CD4-positive, alpha-beta T cell (primary cell): ENCODE measurements at regions not wholly inside any gene's neighbourhood (a gene's known extent, or its start where the extent isn't known, plus 50 kb on each side); places are given as distances from the start of the nearest gene placed in this dataset.

Experiments
- ATAC-seq: fragments of 200-7000 bp; cut with Tn5 transposase; one replicate; pipeline ENCODE4 v1.10.0; 2022; ENCODE audit warnings: mild to moderate bottlenecking; ENCODE audit not compliant: poor library complexity
- CTCF ChIA-PET: fragments of 350-600 bp; sonication (Branson Sonifier 250); formaldehyde crosslinking; loops from one replicate; lab custom pipeline; 2021; ENCODE audit warnings: antibody characterized with exemption, inconsistent platforms; lab: Charles Lee
- POLR2A ChIA-PET: fragments of 350-600 bp; sonication (Branson Sonifier 250); formaldehyde crosslinking; loops from one replicate; lab custom pipeline; 2021; ENCODE audit warnings: antibody characterized with exemption, inconsistent platforms; lab: Charles Lee
- DNase-seq, 14 experiments: peaks; one replicate each; pipeline ENCODE4 v3.0.0-alpha.2; 2013 to 2020; ENCODE audit warnings: mixed read lengths in 2 of 14
- H3K27ac ChIP-seq, 2 donors: one replicate each; pipeline versions ENCODE4 v1.5.1 to v1.7.0; 2013; ENCODE audit warnings: low read length in 2 of 2, low read depth in 1 of 2, mild to moderate bottlenecking in 1 of 2
- H3K27me3 ChIP-seq, 2 experiments: 1 replicate in 1 of 2; 2 replicates in 1 of 2; pipeline versions ENCODE4 v1.6.1 to v1.7.0; 2013; ENCODE audit warnings: low read length in 2 of 2, control low read depth in 1 of 2, mild to moderate bottlenecking in 1 of 2, moderate library complexity in 1 of 2; ENCODE audit not compliant: insufficient read depth in 2 of 2, control insufficient read depth in 1 of 2
- H3K36me3 ChIP-seq: one replicate; pipeline ENCODE4 v1.6.1; 2013; ENCODE audit warnings: low read length, control low read depth; ENCODE audit not compliant: insufficient read depth
- H3K4me1 ChIP-seq: one replicate; pipeline ENCODE4 v1.6.1; 2013; ENCODE audit warnings: low read length, control low read depth; ENCODE audit not compliant: insufficient read depth
- H3K4me3 ChIP-seq: one replicate; pipeline ENCODE4 v1.5.1; 2013; ENCODE audit warnings: mild to moderate bottlenecking, low read length, moderate library complexity
- H3K9me3 ChIP-seq, 2 experiments: 1 replicate in 1 of 2; 2 replicates in 1 of 2; pipeline versions ENCODE4 v1.6.1 to v1.7.0; 2013; ENCODE audit warnings: low read length in 2 of 2, mild to moderate bottlenecking in 2 of 2, control low read depth in 1 of 2, moderate library complexity in 1 of 2; ENCODE audit not compliant: control insufficient read depth in 1 of 2, insufficient read depth in 1 of 2
- H3K27ac Mint-ChIP-seq: one replicate; pipeline ENCODE4 v1.8.0; 2020; ENCODE audit warnings: mixed read lengths
- H3K27me3 Mint-ChIP-seq: one replicate; pipeline ENCODE4 v1.8.0; 2021; ENCODE audit warnings: mixed read lengths
- H3K36me3 Mint-ChIP-seq: one replicate; pipeline ENCODE4 v1.8.0; 2021; ENCODE audit warnings: low read depth, mixed read lengths
- H3K4me1 Mint-ChIP-seq: one replicate; pipeline ENCODE4 v1.8.0; 2021; ENCODE audit warnings: low read depth, mixed read lengths
- H3K4me3 Mint-ChIP-seq: one replicate; pipeline ENCODE4 v1.8.0; 2020; ENCODE audit warnings: mild to moderate bottlenecking, mixed read lengths
- H3K9me3 Mint-ChIP-seq: one replicate; pipeline ENCODE4 v1.8.0; 2020; ENCODE audit warnings: mixed read lengths
- CTCF ChIP-seq: fragments of 200-600 bp; IDR thresholded peaks from one replicate; pipeline ENCODE4 v1.8.0; 2022; ENCODE audit warnings: antibody characterized with exemption, mild to moderate bottlenecking
- intact Hi-C, 2 experiments: fragments of 100-400 bp; cut with DNase I in 1 of 2; cut with micrococcal nuclease in 1 of 2; formaldehyde crosslinking; loops; one replicate each; pipeline versions ENCODE4 v1.15.1 to v1.9.0; 2023 to 2025; cut with DNase I, micrococcal nuclease

GRCh38 chr2:48036312-48036711, 130.0 kb upstream of the FBXO11 start:
- ChIA-PET POLR2A (no interaction called here), CTCF (no interaction called here)
- H3K27ac Mint-ChIP-seq, result no peak overlapping the region
- H3K4me1 Mint-ChIP-seq, result no peaks in the 10 kb centered on the region
- H3K27me3 Mint-ChIP-seq, result peaks cover under 1% of the 10 kb centered on the region
- Histone ChIP-seq H3K27me3 (no peaks in the 10 kb centered on the region), H3K4me1 (no peaks in the 10 kb centered on the region), H3K9me3 (peaks cover 6 to 9% of the 10 kb centered on the region in 2 experiments), H3K36me3 (no peaks in the 10 kb centered on the region), H3K27ac (no peak overlapping the region), H3K4me3 (no peak overlapping the region)
- intact Hi-C loops, result no loop called here
- TF ChIP-seq CTCF, result no peak
- DNase-seq (no peak), ATAC-seq (no peak)
- no peak overlapping the region for H3K4me3 Mint-ChIP-seq
- peaks cover 2% of the 10 kb centered on the region for H3K9me3 Mint-ChIP-seq
- H3K36me3 Mint-ChIP-seq, result no peaks in the 10 kb centered on the region

DNA sequence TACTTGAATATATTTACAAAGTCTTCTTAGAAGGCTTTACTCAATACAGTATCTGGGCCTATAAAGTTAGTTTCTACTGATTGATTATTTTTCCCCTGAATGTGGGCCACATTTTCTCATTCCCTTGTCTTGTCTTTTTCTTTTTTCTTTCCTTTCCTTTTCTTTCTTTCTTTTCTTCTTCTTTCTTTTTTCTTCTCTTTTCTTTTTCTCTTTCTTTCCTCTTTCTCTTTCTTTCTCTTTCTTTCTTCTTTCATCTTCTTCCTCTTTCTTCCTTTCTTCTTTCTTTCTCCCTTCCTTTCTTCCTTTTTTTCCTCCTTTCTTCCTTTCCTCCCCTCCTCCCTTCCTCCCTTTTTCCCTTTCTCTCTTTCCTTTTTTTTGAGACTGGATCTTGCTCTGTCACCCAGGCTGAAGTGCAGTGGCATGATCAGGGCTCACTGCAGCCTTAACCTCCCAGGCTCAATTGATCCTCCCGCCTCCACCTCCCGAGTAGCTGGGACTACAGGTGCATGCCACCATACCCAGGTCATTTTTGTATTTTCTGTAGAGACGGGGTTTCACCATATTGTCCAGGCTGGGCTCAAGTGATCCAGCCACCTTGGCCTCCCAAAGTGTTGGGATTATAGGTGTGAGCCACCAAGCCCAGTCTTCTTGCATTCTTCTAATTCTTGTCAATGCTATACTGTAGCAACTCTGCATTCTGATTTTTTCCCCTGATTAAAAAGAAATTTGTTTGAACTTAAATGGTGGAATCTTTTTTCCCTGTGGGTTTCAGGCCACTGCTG, 133.1 kb upstream of the FBXO11 start:
- intact Hi-C loops, result no loop called here
- no peaks in the 10 kb centered on the region for H3K4me1 ChIP-seq
- ATAC-seq (no peak), DNase-seq (no peak)
- no peaks in the 10 kb centered on the region for H3K36me3 Mint-ChIP-seq
- H3K27ac ChIP-seq, result no peak overlapping the region
- no peak overlapping the region for H3K4me3 ChIP-seq
- ChIA-PET CTCF (no interaction called here), POLR2A (no interaction called here)
- H3K9me3 ChIP-seq, result peaks cover 6 to 11% of the 10 kb centered on the region in 2 experiments
- H3K36me3 ChIP-seq, result no peaks in the 10 kb centered on the region
- no peak for TF ChIP-seq CTCF
- H3K4me3 Mint-ChIP-seq, result no peak overlapping the region
- H3K27me3 ChIP-seq, result peaks cover 0 to 4% of the 10 kb centered on the region in 2 experiments
- H3K27me3 Mint-ChIP-seq, result peaks cover 21% of the 10 kb centered on the region
- H3K4me1 Mint-ChIP-seq, result no peaks in the 10 kb centered on the region
- H3K27ac Mint-ChIP-seq, result no peak overlapping the region
- peaks cover 2% of the 10 kb centered on the region for H3K9me3 Mint-ChIP-seq

DNA sequence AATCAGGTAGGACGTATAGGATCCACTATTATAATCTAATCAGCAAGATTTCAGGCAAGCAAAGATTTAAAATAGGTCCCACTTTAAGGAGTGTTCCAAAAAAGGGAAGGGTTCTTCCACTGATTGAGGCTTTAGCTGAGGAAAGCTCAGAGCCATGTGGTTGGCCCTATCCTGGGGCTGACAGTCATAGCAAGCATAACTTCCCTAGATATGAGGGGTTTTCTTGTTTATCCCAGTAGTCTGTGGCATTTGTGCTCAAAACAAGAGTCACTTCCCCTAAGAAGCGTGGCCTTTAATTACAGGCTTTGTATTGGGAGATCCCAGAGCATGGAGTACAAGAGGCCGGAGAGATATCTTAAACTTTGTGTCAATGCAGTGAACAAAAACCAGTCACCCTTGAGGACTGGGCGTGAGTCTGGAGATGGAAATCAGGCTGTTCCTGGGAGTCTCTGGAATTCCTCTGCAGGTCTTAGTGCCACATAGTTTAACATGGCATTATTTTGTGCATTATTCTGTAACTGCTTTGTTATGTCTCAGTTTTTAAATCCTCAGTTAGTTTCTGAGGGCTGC, 136.9 kb upstream of the FBXO11 start:
- Mint-ChIP-seq H3K27me3 (peaks cover 21% of the 10 kb centered on the region), H3K36me3 (no peaks in the 10 kb centered on the region), H3K9me3 (no peaks in the 10 kb centered on the region), H3K4me3 (no peak overlapping the region), H3K4me1 (no peaks in the 10 kb centered on the region), H3K27ac (no peak overlapping the region)
- DNase-seq (no peak), ATAC-seq (no peak)
- Histone ChIP-seq H3K4me3 (no peak overlapping the region), H3K27ac (no peak overlapping the region), H3K27me3 (peaks cover 0 to 4% of the 10 kb centered on the region in 2 experiments), H3K4me1 (no peaks in the 10 kb centered on the region), H3K36me3 (no peaks in the 10 kb centered on the region), H3K9me3 (peaks cover 0 to 11% of the 10 kb centered on the region in 2 experiments)
- intact Hi-C loops, result no loop called here
- ChIA-PET CTCF (no interaction called here), POLR2A (no interaction called here)
- no peak for TF ChIP-seq CTCF
